ENCODE measurements at regions not wholly inside any gene's neighbourhood (a gene's known extent, or its start where the extent isn't known, plus 50 kb on each side); places are given as distances from the start of the nearest gene placed in this dataset.

DNA sequence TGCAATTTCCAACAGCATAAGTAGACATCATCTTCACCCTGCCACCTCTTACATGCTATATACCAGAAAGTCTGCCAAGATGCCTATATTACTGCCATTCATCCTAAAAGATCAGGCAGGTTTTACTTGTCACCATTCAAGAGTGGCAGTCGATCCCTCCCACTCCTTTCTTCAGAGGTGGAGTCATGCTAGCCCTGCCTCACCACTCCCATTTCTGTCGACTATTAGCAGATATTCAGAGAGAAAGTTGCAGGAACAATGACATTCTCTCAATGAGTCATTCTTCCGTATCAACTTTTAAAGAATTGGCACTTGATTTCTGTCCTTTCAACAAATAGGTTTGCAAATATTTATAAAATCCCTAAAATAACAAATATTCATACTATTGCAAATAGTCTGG, 1060.1 kb downstream of the ADGRL3 start:
- H3K27ac ChIP-seq (ENCODE audit: low read length) = no peak overlapping the region
- H3K36me3 ChIP-seq (ENCODE audit: insufficient read depth, low read depth, low read length) = no peaks in the 10 kb centered on the region
- no peaks in the 10 kb centered on the region for H3K4me1 ChIP-seq (ENCODE audit: insufficient read depth, low read length)
- H3K9me3 ChIP-seq (ENCODE audit: insufficient read depth, low read depth, low read length) = no peaks in the 10 kb centered on the region
- H3K27me3 ChIP-seq (ENCODE audit: insufficient read depth, low read length) = no peaks in the 10 kb centered on the region
- no peak overlapping the region for H3K4me3 ChIP-seq (ENCODE audit: low read length)
- no peak overlapping the region for H3K9ac ChIP-seq (ENCODE audit: low read depth, low read length)

DNA sequence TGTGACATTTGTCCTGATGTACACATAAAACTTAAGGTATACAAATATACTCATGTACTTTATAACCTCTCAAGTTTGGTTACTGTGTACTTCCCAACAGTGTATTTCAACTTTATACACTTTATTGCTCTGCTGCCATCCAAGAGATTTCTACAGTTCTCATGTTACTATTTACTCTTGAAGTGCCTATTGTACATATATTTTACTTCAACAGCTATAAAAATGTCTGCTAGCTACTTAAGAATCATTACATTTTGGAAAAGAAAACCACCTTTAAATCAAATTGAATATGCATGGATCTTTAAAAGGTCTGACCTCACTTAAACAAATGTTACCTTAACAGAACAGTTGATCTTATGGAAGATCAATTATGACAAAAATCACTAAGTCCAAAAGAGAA, 1056.4 kb downstream of the ADGRL3 start:
- H3K9ac ChIP-seq (ENCODE audit: low read depth, low read length) = no peak overlapping the region
- no peak overlapping the region for H3K27ac ChIP-seq (ENCODE audit: low read length)
- no peaks in the 10 kb centered on the region for H3K27me3 ChIP-seq (ENCODE audit: insufficient read depth, low read length)
- H3K36me3 ChIP-seq (ENCODE audit: insufficient read depth, low read depth, low read length) = no peaks in the 10 kb centered on the region
- H3K9me3 ChIP-seq (ENCODE audit: insufficient read depth, low read depth, low read length) = no peaks in the 10 kb centered on the region
- H3K4me1 ChIP-seq (ENCODE audit: insufficient read depth, low read length) = peaks cover 3% of the 10 kb centered on the region; the same call in 1 of the 2 replicates
- no peak overlapping the region for H3K4me3 ChIP-seq (ENCODE audit: low read length)

DNA sequence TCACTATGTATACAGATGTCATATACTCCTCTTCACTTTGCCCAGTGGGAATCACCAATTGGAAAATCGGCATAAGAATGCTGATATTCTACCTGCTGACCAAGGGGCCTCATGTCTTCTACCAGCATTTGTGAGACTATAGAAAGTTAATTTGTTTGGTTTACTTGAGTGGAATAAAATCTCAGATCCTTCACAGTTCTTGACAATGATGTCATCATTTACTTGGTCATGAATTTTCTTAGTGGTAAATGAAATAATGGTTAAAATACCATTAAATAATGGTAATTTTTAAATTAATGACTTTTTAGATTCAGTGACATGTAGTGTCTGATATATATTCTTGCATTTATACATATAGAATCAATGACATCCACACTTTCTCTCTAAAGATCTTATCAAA, 1052.6 kb downstream of the ADGRL3 start:
- H3K27ac ChIP-seq (ENCODE audit: low read length) = no peak overlapping the region
- no peaks in the 10 kb centered on the region for H3K27me3 ChIP-seq (ENCODE audit: insufficient read depth, low read length)
- no peaks in the 10 kb centered on the region for H3K36me3 ChIP-seq (ENCODE audit: insufficient read depth, low read depth, low read length)
- H3K4me1 ChIP-seq (ENCODE audit: insufficient read depth, low read length) = peaks cover 3% of the 10 kb centered on the region; the same call in 1 of the 2 replicates
- no peak overlapping the region for H3K9ac ChIP-seq (ENCODE audit: low read depth, low read length)
- no peak overlapping the region for H3K4me3 ChIP-seq (ENCODE audit: low read length)
- H3K9me3 ChIP-seq (ENCODE audit: insufficient read depth, low read depth, low read length) = no peaks in the 10 kb centered on the region

DNA sequence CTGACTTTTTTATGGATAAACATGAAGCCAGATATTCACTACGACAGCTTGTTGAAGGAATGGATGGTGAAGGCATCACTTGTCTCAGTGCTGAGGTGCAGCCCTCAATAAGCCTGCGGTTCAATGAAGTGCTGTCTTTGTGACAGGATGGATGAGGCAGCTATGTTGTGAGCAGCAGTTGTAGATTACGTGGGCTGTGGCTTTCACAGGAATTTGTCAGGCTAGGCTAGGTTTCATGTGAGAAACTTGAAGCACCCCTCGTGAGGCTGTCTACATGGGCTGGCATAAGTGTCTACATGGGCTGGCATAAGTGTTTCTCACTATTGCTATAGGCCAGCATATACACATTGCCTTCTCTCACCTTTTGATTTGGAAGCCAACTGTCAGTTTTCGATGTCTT, 1050.0 kb downstream of the ADGRL3 start:
- H3K9ac ChIP-seq (ENCODE audit: low read depth, low read length) = no peak overlapping the region

DNA sequence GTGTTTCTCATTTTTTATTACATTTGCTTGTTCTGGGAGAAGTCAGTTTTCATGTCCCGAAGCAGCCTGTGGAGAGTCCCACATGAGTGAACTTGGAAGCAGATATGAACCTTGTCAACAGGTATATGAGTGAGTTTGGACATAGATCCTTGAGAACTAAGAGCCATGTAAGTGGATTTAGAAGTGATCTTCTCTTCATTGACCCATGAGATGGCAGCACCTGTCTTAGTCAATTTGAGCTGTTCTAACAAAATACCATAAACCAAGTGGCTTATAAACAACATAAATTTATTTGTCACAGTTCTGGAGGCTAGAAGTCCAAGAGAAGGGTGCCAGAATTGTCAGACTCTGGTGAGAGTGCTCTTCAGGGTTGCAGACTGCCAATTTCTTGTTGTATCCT, 1043.8 kb downstream of the ADGRL3 start:
- Histone ChIP-seq H3K4me1 (ENCODE audit: insufficient read depth, low read length) (no peaks in the 10 kb centered on the region), H3K36me3 (ENCODE audit: insufficient read depth, low read depth, low read length) (no peaks in the 10 kb centered on the region)

More for the DNA sequence above, 1050.0 kb downstream of the ADGRL3 start:
- H3K27ac ChIP-seq (ENCODE audit: low read length) = no peak overlapping the region
- no peak overlapping the region for H3K4me3 ChIP-seq (ENCODE audit: low read length)
- no peaks in the 10 kb centered on the region for H3K9me3 ChIP-seq (ENCODE audit: insufficient read depth, low read depth, low read length)
- H3K27me3 ChIP-seq (ENCODE audit: insufficient read depth, low read length) = no peaks in the 10 kb centered on the region
- peaks cover 3% of the 10 kb centered on the region; the same call in 1 of the 2 replicates for H3K4me1 ChIP-seq (ENCODE audit: insufficient read depth, low read length)
- H3K36me3 ChIP-seq (ENCODE audit: insufficient read depth, low read depth, low read length) = no peaks in the 10 kb centered on the region

DNA sequence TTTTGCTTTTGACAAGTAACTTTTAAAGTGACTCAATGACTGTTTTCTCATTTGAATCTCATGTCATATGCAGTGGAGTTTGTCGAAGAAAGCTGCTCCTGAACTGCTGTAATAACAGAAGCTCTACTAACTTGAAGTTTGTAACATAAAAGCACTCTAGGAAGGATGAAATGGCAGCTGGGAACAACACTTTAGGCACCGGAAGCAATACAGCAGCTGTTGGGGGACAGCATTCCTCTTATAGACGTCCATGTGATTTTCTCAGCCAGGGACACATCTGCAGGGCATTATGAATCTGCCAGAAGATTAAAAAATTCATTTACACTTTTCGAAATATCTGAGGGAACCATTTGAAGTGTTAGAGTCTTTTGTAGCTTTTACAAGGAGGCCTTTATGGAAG, 1035.8 kb downstream of the ADGRL3 start:
- Histone ChIP-seq H3K9ac (ENCODE audit: low read depth, low read length) (no peak overlapping the region), H3K27ac (ENCODE audit: low read length) (no peak overlapping the region), H3K27me3 (ENCODE audit: insufficient read depth, low read length) (no peaks in the 10 kb centered on the region), H3K36me3 (ENCODE audit: insufficient read depth, low read depth, low read length) (no peaks in the 10 kb centered on the region), H3K4me1 (ENCODE audit: insufficient read depth, low read length) (0 out of 2 replicates have a peak, but pooled peaks cover 3% of the 10 kb centered on the region), H3K4me3 (ENCODE audit: low read length) (no peak overlapping the region), H3K9me3 (ENCODE audit: insufficient read depth, low read depth, low read length) (no peaks in the 10 kb centered on the region)

More for the DNA sequence above, 1043.8 kb downstream of the ADGRL3 start:
- no peaks in the 10 kb centered on the region for H3K27me3 ChIP-seq (ENCODE audit: insufficient read depth, low read length)
- H3K27ac ChIP-seq (ENCODE audit: low read length) = no peak overlapping the region
- H3K4me3 ChIP-seq (ENCODE audit: low read length) = no peak overlapping the region
- no peak overlapping the region for H3K9ac ChIP-seq (ENCODE audit: low read depth, low read length)
- no peaks in the 10 kb centered on the region for H3K9me3 ChIP-seq (ENCODE audit: insufficient read depth, low read depth, low read length)

DNA sequence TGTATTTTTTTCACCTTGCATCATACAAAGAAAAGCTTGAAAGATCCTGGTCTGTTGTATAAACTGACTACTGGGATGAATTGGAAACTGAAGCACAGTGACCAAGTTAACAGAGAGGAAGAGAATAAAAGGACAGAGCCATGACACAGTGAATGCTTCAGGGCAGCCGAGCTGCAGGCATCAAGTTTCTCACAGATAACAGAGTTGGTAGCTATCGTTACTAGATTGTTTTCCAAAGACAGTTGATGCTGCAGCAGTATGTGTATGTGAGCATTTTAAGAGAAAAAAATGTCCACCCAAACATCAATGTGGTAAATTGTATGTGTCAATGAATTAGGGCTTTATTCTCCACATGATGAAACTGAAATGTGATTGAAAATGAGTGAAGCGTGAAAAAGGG, 1032.7 kb downstream of the ADGRL3 start:
- H3K27me3 ChIP-seq (ENCODE audit: insufficient read depth, low read length) = no peaks in the 10 kb centered on the region
- H3K27ac ChIP-seq (ENCODE audit: low read length) = no peak overlapping the region
- H3K4me3 ChIP-seq (ENCODE audit: low read length) = no peak overlapping the region
- no peak overlapping the region for H3K9ac ChIP-seq (ENCODE audit: low read depth, low read length)
- H3K9me3 ChIP-seq (ENCODE audit: insufficient read depth, low read depth, low read length) = no peaks in the 10 kb centered on the region
- 0 out of 2 replicates have a peak, but pooled peaks cover 3% of the 10 kb centered on the region for H3K4me1 ChIP-seq (ENCODE audit: insufficient read depth, low read length)
- no peaks in the 10 kb centered on the region for H3K36me3 ChIP-seq (ENCODE audit: insufficient read depth, low read depth, low read length)

DNA sequence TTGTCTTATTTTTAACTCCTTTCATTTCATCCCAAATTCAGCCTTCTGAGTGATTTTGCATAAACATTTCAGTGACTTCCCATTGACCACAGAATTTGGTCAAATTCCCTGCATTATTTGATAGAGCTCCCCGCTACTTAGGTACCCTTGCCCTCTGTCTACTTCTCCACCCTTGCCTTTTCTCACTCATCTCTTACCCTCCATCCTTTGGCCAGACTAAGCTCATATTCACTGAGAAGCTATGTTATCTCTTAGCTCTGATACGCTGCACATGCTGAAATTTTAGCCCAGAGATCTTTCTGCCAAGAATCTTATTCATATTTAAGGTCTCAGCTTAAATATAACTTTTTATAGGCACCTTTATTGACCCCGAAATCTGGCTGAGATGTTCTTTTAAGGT, 1031.9 kb downstream of the ADGRL3 start:
- Histone ChIP-seq H3K4me3 (ENCODE audit: low read length) (no peak overlapping the region), H3K4me1 (ENCODE audit: insufficient read depth, low read length) (0 out of 2 replicates have a peak, but pooled peaks cover 3% of the 10 kb centered on the region), H3K36me3 (ENCODE audit: insufficient read depth, low read depth, low read length) (no peaks in the 10 kb centered on the region), H3K9ac (ENCODE audit: low read depth, low read length) (no peak overlapping the region), H3K9me3 (ENCODE audit: insufficient read depth, low read depth, low read length) (no peaks in the 10 kb centered on the region), H3K27ac (ENCODE audit: low read length) (no peak overlapping the region), H3K27me3 (ENCODE audit: insufficient read depth, low read length) (no peaks in the 10 kb centered on the region)

DNA sequence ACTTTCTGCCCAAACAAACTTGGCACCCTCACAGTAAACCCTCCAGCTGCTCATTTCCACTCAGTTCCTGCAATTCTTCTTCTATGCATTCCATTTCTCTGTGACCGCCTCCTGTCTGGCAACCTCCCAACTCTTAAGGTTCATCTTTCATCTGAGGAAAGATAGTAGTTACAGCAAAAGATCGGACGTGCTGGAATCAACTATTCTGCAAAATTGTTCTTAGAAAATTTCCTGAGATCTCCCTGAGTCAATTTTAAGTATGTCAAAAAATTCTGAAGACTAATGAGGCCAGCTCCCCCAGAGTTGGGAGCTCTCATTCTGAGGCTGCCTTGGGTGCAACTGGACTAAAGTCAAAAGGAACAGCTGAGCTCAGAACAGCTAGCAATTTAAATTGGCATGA, 1026.0 kb downstream of the ADGRL3 start:
- H3K36me3 ChIP-seq (ENCODE audit: insufficient read depth, low read depth, low read length) = no peaks in the 10 kb centered on the region

DNA sequence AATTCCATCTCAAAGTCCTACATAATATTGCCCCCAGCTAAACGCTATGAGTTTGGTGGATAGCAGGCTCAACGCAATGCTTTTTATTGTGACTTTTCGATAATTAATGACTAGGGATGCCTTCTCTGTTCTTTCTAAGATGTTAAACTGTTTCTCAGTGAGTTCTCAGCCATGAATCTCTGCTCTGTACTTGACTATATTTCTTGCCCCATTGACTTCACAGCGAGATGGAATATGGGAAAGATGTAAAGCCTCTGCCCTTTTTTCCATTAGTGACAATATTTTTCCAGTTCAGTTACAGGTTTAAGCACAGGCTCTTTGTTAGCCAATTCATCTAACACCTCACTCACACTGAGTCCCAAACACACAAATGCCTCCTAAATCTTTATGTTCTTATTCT, 1022.0 kb downstream of the ADGRL3 start:
- H3K9ac ChIP-seq (ENCODE audit: low read depth, low read length) = no peak overlapping the region
- H3K27ac ChIP-seq (ENCODE audit: low read length) = no peak overlapping the region
- no peaks in the 10 kb centered on the region for H3K4me1 ChIP-seq (ENCODE audit: insufficient read depth, low read length)
- no peaks in the 10 kb centered on the region for H3K9me3 ChIP-seq (ENCODE audit: insufficient read depth, low read depth, low read length)
- H3K36me3 ChIP-seq (ENCODE audit: insufficient read depth, low read depth, low read length) = no peaks in the 10 kb centered on the region
- no peaks in the 10 kb centered on the region for H3K27me3 ChIP-seq (ENCODE audit: insufficient read depth, low read length)
- H3K4me3 ChIP-seq (ENCODE audit: low read length) = no peak overlapping the region

More for the DNA sequence above, 1026.0 kb downstream of the ADGRL3 start:
- no peaks in the 10 kb centered on the region for H3K4me1 ChIP-seq (ENCODE audit: insufficient read depth, low read length)
- H3K4me3 ChIP-seq (ENCODE audit: low read length) = no peak overlapping the region
- H3K27ac ChIP-seq (ENCODE audit: low read length) = no peak overlapping the region
- H3K27me3 ChIP-seq (ENCODE audit: insufficient read depth, low read length) = no peaks in the 10 kb centered on the region
- H3K9ac ChIP-seq (ENCODE audit: low read depth, low read length) = no peak overlapping the region
- H3K9me3 ChIP-seq (ENCODE audit: insufficient read depth, low read depth, low read length) = no peaks in the 10 kb centered on the region

DNA sequence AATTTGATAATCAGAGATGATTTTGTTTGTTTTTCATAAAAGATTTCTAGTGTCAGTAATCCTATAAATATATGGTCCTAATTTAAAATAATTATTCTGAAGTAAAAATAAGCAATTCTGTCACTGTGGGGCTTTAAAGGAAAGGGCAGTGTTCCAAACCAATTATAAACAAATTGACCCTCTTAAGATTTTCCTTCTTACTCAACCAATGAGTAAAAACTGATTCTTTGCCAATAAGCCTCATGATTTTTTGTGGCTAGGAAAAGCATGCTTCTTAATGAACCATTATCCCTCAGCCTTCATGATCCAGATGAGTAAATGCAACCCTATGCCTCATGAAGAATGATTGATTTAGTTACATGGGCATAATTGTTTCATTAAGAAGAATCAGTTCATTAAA, 1010.4 kb downstream of the ADGRL3 start:
- Histone ChIP-seq H3K9me3 (ENCODE audit: insufficient read depth, low read depth, low read length) (no peaks in the 10 kb centered on the region), H3K27ac (ENCODE audit: low read length) (no peak overlapping the region), H3K9ac (ENCODE audit: low read depth, low read length) (no peak overlapping the region), H3K4me3 (ENCODE audit: low read length) (no peak overlapping the region), H3K4me1 (ENCODE audit: insufficient read depth, low read length) (no peaks in the 10 kb centered on the region; the same call in 1 of the 2 replicates), H3K36me3 (ENCODE audit: insufficient read depth, low read depth, low read length) (no peaks in the 10 kb centered on the region), H3K27me3 (ENCODE audit: insufficient read depth, low read length) (no peaks in the 10 kb centered on the region)

DNA sequence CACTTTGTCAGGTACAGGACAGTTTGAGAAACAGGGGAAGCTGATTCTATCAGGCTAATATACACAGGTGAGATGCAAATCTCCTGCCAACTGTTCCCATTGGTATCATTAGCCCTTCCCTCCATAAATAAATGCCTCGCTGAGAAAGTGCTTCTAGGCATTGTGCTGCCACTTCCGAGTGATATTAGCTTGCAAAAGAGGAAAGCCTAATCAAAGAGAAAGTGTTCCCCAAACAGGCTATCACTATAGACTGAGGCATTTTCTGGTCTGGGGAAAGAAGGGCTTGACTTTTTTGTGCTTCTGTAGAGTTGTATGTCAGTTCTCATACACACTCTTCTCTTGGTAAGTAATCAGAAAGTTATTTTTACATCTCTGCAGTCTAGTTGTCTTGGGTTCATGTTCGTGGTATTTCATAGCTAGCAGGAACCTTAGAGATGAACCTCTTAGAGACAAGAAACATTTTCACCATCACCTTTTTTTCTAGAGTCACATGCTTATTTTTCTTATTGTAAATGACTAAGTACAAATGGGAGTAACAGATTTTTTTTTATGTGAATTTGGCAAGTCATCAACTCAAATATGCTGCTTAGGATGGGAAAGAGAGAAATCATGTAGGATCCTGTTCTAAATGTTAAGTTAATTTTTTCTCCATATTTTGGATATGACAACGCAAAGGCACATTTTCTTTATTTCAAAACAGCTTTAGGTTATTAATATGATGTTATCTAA, 1009.8 kb downstream of the ADGRL3 start:
- Histone ChIP-seq H3K4me3 (ENCODE audit: low read length) (no peak overlapping the region), H3K36me3 (ENCODE audit: insufficient read depth, low read depth, low read length) (no peaks in the 10 kb centered on the region), H3K9me3 (ENCODE audit: insufficient read depth, low read depth, low read length) (no peaks in the 10 kb centered on the region), H3K27ac (ENCODE audit: low read length) (no peak overlapping the region), H3K9ac (ENCODE audit: low read depth, low read length) (no peak overlapping the region), H3K27me3 (ENCODE audit: insufficient read depth, low read length) (no peaks in the 10 kb centered on the region), H3K4me1 (ENCODE audit: insufficient read depth, low read length) (no peaks in the 10 kb centered on the region; the same call in 1 of the 2 replicates)

Measured in iPS-20b (cell line).